Heart left ventricle (tissue), 13 donors: ENCODE measurements at regions not wholly inside any gene's neighbourhood (a gene's known extent, or its start where the extent isn't known, plus 50 kb on each side); places are given as distances from the start of the nearest gene placed in this dataset.

Experiments used
- CTCF ChIP-seq, 12 donors: fragments of 200-600 bp; sonication (generic) in 4 of 12; IDR thresholded peaks; one replicate each; pipeline versions ENCODE4 v1.5.0 to v1.8.0; 2018 to 2022; ENCODE audit warnings: antibody characterized with exemption in 12 of 12, mild to moderate bottlenecking in 5 of 12
- POLR2A ChIP-seq, 2 donors: fragments of 450-650 bp; IDR thresholded peaks; one replicate each; pipeline ENCODE4 v1.6.1; 2017; ENCODE audit warnings: antibody characterized with exemption in 2 of 2, mild to moderate bottlenecking in 2 of 2, moderate library complexity in 2 of 2
- donor health status: ischemic (EF 13 %, LVEDD 7.1; RV severe dilation, severe dysfunction).
- donor health status: DM: no; HTN: yes; CAD: no.
- donor health status: DM: no; HTN: no; CAD: no.
- donor health status: ischemic (EF 25% LVEDD 6.9; RV normal size, moderate dysfunction).
- donor health status: ischemic (EF 25% LVEDD 5.7; RV mildly dilated, moderate dysfunction).
- donor health status: ischemic (EF 35%, LVEDD 5.7; RV mildly dilated, moderate dysfunction).
- donor health status: nonischemic (EF 11% LVEDD 7.7; RV severe dilation, severe dysfunction).
- donor health status: DM: yes; HTN: yes; CAD: no.
- donor health status: PGD.
- donor health status: ischemic (EF 29% LVEDD 5.4; RV normal size, mild dysfunction).
- donor health status: nonischemic (EF 23%, LVEDD 6.1; RV moderate dilation, normal function).

GRCh38 chr3:24624938-24625681, 130.5 kb upstream of the THRB start:
- no peak for TF ChIP-seq CTCF (IDR thresholded peaks at IDR 0.05)
- TF ChIP-seq POLR2A (IDR thresholded peaks at IDR 0.05): no peak
